Activated naive CD4-positive, alpha-beta T cell treated with Interleukin-2 at 50 U/mL for 16 hours (primary cell): ENCODE measurements at regions not wholly inside any gene's neighbourhood (a gene's known extent, or its start where the extent isn't known, plus 50 kb on each side); places are given as distances from the start of the nearest gene placed in this dataset.
"Not testable (repeated sequence)": the region's sequence is repeated elsewhere in the genome, so short reads cannot be mapped to it uniquely, and the experiment has no call there.

Experiments
- DNase-seq: peaks from one replicate; pipeline ENCODE4 v3.0.0-alpha.2; 2020

- DNase-seq = no peak
Observed at GRCh38 chr9:17846948-17847655, 268.2 kb downstream of the SH3GL2 start.

- no peak for DNase-seq
Observed at GRCh38 chr9:17847908-17848307, 269.0 kb downstream of the SH3GL2 start.

- no peak for DNase-seq
Observed at GRCh38 chr9:17852108-17852507, 273.2 kb downstream of the SH3GL2 start.

- no peak for DNase-seq
Observed at GRCh38 chr9:17854487-17854886, 275.6 kb downstream of the SH3GL2 start.

- DNase-seq = no peak
Observed at GRCh38 chr9:17856995-17857394, 278.1 kb downstream of the SH3GL2 start.

GRCh38 chr9:17859228-17859627 lies 280.4 kb downstream of the SH3GL2 start:
- no peak for DNase-seq

GRCh38 chr9:17859987-17860386 lies 281.1 kb downstream of the SH3GL2 start:
- no peak for DNase-seq

- DNase-seq = no peak
Observed at GRCh38 chr9:17862101-17862500, 283.2 kb downstream of the SH3GL2 start.

- DNase-seq = no peak
Observed at GRCh38 chr9:17862629-17863028, 283.8 kb downstream of the SH3GL2 start.

- DNase-seq = no peak
Observed at GRCh38 chr9:17863213-17863883, 284.5 kb downstream of the SH3GL2 start.

GRCh38 chr9:17863924-17864323 lies 285.1 kb downstream of the SH3GL2 start:
- DNase-seq = no peak

- DNase-seq = no peak
Observed at GRCh38 chr9:17864951-17865350, 286.1 kb downstream of the SH3GL2 start.

- no peak for DNase-seq
Observed at GRCh38 chr9:17865881-17866280, 287.0 kb downstream of the SH3GL2 start.

- DNase-seq = no peak
Observed at GRCh38 chr9:17870722-17871121, 291.9 kb downstream of the SH3GL2 start.

- no peak for DNase-seq
Observed at GRCh38 chr9:17871213-17871890, 292.5 kb downstream of the SH3GL2 start.

- no peak for DNase-seq
Observed at GRCh38 chr9:17875886-17876285, 297.0 kb downstream of the SH3GL2 start.

- no peak for DNase-seq
Observed at GRCh38 chr9:17876687-17877086, 297.8 kb downstream of the SH3GL2 start.

- no peak for DNase-seq
Observed at GRCh38 chr9:17878810-17879370, 300.0 kb downstream of the SH3GL2 start.

GRCh38 chr9:17881371-17881770 lies 302.5 kb downstream of the SH3GL2 start:
- no peak for DNase-seq

- DNase-seq = no peak
Observed at GRCh38 chr9:17882688-17883594, 304.1 kb downstream of the SH3GL2 start.

GRCh38 chr9:17888066-17888465 lies 309.2 kb downstream of the SH3GL2 start:
- DNase-seq = no peak

- not testable (repeated sequence) for DNase-seq
Observed at GRCh38 chr9:17888964-17889363, 310.1 kb downstream of the SH3GL2 start.
